HG03460 (cell line): ENCODE measurements at regions not wholly inside any gene's neighbourhood (a gene's known extent, or its start where the extent isn't known, plus 50 kb on each side); places are given as distances from the start of the nearest gene placed in this dataset.
"Not testable (repeated sequence)": the region's sequence is repeated elsewhere in the genome, so short reads cannot be mapped to it uniquely, and the experiment has no call there.

ENCODE experiments used
- ATAC-seq: cut with Tn5 transposase; IDR thresholded peaks from one replicate; pipeline ENCODE4 v1.9.1; 2021; ENCODE audit not compliant: unreplicated experiment

DNA sequence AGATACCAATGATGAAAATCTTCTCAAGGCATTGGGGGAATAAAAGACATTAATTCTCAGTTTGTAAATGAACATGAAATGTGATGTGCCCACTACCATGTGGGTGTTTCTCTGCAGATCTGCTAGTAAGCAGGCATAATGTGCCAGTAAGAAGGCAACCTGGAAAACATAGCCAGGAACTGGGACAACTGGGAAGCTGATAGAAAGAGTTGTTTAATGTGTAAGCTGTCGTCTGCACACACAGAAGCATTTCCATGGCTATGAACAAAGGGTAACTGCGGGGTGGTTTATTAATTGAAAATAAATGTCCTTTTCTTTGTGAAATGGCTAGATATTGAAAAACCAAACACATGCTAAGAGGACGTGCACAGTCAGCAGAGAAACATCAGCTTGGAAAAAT lies 52.0 kb downstream of the ZC3H11B start:
- no peak for ATAC-seq

DNA sequence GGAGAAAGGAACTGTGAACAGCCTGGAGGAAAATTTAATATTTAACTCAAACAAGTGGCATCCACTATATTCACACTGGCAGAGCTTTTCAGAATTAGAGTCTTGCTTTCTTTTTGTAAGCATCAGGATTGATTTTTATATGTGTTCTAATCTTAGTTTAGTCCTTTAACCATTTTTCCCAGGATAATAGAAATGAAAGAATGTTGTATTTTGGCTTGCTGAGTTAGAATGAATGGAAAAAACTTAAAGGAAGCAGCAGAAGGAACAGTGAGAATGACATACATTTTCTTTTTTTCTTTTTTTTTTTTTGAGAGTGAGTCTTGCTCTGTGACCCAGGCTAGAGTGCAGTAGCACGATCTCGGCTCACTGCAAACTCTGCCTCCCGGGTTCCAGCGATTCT lies 53.0 kb downstream of the ZC3H11B start:
- ATAC-seq, result no peak

DNA sequence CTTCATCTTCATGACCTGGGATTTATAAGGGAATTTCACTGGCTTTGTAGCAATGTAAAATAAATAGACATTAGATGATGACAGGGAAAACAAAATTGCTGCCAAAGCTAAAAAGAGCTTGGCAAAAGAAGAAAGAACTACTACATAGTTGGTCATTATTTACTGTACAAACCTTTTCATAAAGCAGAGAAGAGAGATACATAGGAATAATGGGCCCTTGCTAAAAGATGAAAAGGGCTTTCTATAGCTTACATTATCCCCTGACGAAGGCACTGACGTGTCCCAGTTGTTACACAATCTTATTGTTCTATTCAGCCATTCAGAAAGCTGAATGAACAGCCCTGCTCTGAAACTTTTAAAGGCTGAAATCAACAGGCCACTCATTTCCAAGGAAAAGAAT lies 57.1 kb downstream of the ZC3H11B start:
- ATAC-seq, result no peak

DNA sequence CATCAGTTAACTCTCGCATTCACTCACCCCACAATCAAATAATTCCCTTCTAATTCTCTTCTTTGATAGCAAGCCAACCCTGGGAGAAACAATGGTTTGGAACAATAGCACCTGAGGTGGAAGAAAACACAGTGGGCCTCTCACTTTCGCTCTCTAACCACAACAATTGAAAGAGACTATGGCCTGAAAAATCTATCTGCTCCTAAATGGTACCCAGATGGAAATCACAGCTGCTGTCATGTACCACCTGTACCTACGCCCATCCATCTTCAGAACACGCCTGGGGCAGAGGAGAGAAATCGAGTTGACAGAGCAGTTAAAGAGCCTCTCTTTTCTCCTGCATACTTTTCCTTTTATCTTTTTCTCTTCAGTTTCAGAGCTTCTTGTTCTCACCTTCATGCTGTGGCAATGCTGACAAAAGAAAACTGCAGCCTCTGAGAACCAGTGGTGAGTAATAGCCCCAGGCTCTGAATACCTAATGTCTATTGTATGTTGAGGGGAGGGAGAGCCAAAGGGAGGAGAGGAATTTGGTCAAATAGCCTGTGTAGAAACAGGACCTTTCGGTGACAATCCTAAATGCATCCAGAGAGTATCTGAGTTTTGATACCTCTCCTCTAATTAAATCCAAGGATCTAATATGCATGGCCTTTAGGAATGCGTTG lies 57.7 kb downstream of the ZC3H11B start:
- no peak for ATAC-seq

DNA sequence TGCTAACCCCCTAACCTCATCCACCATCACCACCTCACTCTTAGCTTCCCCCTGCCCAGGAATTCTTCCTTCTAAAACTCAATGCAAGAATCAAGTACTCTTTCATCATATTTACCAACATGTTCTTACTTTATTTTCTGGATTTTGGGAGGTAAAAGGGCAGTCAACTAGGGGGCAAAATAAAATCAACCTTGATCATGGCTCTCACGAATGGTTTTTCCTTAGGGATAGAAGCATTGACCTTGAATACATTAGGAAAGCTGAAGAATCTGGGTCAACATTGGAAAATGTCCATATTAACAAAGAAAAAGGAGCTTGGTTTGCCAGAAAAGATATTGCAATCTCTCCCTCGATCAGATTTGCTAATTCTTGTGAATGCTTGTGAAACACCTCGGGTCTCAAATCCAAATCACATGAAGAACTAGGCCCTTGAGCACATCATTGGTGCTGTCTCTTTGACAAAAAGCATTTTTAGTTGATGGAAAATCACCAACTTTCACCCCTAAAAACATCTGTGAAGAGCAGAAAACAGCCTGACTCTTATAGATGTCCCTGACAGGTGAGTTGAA lies 58.9 kb downstream of the ZC3H11B start:
- no peak for ATAC-seq

DNA sequence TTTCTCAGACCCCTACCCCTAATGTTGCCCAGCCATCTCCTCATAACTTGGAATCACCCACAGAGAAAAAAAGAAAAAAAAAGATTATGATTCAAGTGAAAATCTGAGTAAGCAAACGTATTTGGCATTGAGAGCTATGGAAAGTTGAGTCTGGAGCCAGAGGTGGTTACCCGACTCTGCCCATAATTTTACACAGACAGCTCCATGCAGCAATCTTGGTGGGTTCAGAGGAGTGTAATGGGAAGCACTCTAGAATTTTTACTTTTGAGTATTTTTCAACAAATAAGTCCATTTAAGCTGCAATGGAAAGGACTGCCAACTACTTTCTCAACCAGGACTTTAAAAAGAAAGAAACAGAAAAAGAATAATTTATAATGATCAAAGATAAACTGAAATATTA lies 62.7 kb downstream of the ZC3H11B start:
- no peak for ATAC-seq

DNA sequence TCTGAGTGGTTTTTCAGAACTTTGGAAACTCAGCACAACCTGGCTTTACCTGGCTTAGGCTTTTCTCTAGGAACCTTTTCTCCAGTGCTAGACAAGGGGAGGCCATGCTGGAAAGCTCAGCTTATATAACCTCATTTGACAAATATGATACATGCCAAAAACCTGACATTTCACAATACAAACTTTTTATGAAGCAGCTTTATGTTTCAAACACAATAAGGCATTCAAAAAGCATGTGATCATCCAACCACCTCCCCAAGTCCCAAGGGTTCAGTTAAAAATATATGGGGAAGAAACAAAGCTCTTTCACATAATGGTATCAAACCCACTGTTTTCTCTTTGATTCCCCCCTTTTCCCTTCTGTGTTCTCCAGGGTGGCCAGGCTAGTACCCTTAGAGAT lies 63.7 kb downstream of the ZC3H11B start:
- ATAC-seq, result no peak

DNA sequence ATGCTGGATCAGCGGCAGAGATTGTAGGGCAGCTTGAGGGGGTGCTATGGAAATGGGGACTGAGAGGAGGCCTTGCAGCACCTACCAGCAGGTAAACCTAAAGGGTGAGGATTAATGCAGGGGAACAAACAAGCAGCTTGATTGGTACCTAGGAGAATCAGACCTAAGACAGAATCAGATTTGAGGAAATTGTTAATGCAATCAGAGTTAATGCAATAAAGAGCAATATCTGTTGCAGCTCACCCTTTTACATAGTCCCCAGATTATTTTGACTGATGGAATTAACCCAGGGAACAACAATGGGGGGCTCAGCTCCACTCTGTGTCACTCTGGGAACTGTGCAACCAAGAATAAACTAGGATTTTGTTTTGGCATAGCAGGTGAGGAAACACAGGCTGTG lies 64.5 kb downstream of the ZC3H11B start:
- no peak for ATAC-seq

DNA sequence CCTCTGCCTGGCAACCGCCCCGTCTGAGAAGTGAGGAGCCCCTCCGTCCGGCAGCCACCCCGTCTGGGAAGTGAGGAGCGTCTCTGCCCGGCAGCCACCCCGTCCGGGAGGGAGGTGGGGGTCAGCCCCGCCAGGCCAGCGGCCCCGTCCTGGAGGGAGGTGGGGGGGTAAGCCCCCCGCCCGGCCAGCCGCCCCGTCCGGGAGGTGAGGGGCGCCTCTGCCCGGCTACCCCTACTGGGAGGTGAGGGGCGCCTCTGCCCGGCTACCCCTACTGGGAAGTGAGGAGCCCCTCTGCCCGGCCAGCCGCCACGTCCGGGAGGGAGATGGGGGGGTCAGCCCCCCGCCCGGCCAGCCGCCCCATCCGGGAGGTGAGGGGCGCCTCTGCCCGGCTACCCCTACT lies 67.1 kb downstream of the ZC3H11B start:
- ATAC-seq, result not testable (repeated sequence)

DNA sequence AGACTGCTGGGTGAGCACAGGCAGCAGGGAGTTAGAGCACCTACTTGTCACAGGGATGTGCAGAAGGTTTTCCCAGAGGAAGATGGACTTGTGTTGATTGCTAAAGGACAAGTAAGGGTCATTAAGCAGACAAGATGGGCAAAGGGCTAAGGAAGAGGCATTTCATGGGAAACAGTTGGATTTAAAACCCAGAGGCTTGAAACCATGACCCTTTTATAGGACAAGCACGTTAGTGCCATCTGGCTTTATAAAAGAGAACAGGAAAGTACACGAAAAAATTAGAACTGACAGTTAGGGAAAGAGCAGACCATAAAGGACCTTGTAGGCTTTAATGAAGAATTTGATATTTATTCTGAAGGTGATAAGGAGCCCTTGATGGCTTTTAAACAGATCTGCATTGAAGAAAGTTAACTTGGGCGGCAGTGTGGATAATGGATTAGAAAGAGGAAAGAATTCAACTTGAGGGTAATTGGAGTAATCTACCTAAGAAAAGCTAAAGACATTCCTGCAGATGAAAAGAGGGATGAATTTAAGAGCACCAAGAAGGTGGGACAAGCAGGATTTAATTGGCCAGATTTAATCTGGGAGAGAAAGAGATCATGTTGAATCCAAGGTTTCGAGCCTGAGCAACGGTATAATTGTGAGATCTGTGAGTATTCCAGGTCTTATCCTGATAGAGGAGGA lies 68.6 kb downstream of the ZC3H11B start:
- no peak for ATAC-seq

DNA sequence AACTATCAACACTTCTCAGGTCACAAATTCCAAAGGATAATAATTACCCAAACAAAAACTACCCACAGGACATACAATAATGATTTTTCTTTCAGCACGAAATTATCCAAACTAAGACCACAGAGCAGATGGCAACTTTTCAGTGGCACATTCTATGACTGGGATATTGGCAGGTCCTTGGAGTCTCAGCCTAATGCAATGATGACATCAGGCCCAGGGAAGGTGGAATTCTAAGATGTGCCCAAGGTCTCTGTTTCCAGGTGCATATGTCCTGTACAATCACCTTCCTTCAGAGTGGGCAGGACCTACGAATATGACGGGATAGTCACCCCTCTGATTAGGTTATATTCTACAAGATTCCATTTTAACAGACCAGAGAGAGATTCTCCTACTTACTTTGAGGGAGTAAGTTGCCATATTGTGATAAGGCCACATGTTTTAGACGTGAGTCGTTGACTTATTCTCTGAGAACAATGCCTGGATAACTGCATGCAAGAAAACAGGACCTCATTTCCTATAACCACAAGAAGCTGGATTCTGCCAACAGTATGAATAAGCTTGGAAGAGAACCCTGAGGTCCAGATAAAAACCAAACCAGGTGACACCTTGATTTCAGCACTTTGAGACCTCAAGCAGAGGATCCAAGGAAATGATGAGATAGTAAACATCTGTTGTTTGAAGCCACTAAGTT lies 69.9 kb downstream of the ZC3H11B start:
- no peak for ATAC-seq

DNA sequence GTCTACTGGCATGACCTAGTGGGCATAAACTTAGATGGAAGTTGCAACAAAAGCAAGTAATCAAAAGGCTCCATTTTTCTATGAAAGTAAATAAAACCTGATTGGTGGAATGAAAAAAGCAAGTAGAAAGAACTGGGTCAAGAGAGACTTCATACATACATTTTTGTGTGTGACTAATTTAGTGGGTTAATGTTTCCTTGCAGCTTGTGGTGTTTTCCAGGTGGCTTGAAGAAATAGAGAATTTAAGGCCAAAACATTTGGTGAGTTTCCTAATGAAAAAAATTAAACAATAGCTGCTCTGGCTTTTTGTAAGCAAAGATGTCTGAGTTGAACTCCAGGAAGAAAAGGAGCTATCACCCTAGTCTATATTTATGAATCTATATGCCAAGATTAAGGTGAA lies 71.0 kb downstream of the ZC3H11B start:
- ATAC-seq, result no peak

DNA sequence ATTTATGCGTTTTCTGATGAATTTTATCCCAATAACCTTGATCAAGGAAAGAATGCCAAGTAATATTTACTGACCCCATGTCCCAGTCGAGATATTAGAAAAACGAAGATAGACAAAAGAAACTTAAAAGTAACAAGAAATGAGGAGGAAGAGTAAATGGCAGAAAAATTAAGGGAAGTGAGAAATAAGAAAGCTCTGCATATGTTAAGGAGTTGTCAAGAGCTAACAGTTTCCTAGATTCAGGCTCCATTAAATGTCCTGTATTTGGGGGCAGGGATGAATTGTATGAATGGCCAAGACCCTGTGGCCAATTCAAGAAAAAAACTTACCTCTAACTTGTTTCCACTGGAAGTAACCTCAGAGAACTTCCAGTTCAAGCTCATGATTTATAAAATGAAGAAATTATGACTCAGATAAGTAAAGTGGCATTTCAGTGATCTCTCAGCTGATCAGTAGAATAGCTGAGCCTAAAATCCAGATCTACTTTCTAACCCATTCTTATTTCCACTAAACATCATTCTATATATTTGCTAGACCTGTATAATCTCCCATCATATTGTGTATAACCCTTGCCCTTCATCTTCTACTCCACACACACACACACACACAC lies 73.2 kb downstream of the ZC3H11B start:
- no peak for ATAC-seq

DNA sequence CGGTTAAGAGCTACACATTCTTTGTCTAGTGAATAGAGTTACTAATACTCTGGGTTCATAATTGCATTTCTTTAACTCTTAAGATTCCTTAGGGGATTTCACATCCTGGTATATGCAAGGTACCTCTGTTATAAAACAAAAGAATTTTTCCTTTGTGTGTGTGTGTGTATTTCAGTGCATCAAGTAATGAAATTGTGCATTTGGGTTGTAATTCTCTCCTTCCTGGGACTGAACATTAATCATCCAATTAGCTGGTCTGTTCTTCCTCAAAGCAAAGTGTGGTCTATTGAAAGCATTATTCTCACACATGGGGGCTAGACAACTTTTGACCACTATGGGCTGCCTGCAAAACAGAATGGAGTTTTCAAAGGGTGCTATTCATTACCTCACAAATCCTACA lies 74.0 kb downstream of the ZC3H11B start:
- no peak for ATAC-seq

DNA sequence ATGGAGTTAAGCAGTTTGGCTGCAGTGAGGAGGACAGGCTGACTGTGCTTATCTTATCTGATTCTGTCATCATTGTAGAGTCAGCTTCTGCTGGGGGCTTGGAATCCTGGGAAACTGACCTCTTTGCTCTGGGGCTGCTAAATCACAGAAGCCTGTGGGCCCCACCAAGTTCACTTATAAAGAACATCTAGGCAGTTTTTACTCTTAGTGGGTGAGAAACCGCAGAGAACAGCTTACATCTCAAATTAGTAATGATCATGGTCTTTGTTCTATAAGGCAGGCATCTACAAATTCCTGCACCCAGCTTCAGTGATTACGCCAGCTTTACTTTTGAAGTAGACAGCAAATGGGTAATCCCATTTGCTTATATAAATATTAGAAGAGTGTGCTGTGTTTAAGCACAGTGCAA lies 75.7 kb downstream of the ZC3H11B start:
- ATAC-seq, result no peak

DNA sequence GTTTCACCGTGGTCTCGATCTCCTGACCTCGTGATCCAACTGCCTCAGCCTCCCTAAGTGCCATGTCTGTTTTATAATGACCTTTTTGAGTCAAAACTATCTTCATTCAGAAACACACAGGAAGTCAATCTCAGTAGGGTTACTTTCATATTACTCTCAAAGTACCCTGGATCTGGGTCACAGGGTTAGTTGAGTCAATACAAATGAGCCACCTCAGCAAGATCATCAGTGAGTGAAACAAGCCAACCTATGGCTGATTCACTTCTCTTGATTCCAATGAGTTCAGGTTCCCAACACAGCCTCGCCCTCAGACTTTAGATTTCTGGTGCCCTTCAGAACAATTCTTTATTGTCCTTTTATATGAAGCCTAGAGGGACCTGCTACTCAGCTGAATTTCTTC lies 76.9 kb downstream of the ZC3H11B start:
- no peak for ATAC-seq

DNA sequence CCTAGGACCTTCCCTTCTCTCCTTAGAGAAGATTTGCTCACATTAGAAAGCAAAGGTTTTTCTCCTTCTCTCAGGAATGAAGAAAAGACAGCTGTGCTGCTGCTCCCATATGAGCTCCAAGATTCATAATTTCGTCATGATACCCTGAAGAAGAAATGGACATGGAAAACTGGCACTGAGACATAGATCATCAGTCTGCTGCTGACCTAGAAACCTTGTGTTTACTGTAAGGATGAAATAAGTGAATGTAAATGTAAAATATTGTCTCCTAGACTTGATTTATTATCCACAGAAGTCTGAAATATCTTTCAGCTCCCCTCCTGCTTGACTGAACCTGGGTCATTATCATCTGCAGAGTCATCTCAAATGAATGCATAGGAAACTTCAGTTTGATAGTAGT lies 77.9 kb downstream of the ZC3H11B start:
- no peak for ATAC-seq

DNA sequence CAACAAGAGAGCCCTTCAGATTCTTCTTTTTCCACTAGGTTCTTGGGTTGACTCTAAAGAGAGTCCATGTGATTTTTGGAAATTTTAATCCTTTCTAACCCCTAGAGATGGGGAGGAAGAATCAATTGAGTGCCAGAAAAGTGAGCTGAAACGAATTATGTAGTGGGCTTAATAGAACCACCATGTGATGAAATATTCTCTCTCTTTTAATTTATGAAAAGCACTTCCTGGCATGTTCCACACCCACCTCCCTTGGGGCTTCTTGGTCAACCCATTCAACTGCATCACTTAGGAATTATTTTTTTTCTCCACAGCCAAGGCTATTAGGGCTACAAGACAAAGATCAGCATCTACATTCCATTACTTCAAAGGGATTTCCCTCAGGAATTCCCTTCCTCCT lies 79.6 kb downstream of the ZC3H11B start:
- no peak for ATAC-seq

DNA sequence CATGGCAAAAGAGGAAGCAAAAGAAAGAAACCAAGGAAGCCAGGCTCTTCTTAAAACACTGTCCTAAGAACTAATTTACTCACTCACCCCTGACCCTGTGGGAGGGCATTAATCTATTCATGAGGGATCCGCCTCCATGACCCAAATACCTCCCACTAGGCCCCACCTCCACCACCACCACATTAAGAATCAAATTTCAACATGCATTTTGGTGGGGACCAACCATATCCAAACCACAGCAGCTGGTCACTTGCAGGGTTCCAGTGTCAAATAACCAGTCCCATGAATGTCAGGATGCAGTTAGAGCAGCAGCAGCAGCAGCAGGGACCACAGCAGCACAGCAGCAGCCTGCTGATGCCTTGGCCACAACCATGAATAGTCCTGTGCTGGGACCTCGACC lies 83.8 kb downstream of the ZC3H11B start:
- no peak for ATAC-seq

DNA sequence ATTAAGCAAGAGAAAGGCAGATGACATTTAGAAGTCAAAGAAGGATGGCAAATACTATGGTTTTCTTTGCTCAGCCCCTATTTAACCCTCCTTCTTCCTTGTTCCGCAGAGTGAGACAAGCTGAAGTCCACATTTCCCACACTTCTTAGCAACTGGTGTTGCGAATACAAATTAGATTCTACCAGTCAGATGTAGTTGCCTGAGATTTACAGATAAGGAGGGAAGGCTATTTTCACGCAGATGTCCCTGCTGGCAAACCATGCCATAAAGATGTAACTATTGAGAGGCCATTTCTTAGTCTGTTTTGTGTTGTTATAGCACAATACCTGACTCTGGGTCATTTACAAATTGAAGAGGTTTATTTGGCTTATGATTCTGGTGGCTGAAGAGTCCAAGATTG lies 84.3 kb downstream of the ZC3H11B start:
- ATAC-seq, result no peak

DNA sequence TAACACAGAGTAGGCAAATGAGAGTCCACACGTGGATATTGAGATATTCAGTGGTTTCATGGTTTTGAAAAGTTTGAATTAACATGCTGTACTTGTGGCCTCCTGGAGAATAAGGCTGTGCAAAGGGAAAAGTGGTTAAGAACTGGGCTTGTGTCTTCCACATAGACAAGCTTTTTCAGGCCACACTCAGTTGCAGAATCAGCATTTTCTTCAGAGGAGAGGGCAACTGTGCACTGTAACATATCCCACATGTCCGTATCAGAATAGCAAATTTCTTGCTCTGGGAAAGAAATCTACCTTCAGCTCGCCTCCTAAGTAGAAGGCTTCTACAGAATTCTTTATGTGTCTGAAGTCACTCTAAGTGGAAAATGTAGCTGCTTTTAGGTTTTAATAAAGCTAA lies 84.9 kb downstream of the ZC3H11B start:
- no peak for ATAC-seq

DNA sequence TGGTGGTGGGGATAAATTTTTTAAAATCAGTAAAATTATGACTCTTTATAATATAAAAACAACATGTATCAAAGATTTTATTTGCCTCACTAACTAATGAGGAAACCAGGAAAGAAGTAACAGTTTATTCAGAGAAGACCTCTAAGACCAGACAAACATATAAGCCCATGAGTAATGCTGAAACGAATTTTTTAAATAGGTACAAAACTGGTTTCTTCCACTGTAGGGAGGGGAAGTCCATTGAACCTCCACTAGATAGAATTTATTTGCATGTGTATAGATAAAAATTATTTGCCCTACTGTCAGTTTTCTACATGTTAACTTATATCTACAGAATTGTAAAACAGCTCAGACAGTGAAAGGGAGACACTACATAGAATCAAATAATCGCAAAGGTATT lies 86.8 kb downstream of the ZC3H11B start:
- ATAC-seq, result no peak
